GM23338 (cell line): ENCODE measurements at regions not wholly inside any gene's neighbourhood (a gene's known extent, or its start where the extent isn't known, plus 50 kb on each side); places are given as distances from the start of the nearest gene placed in this dataset.

Experiments
- ATAC-seq: fragments of 200-7000 bp; cut with Tn5 transposase; 3 replicates; pipeline ENCODE4 v1.9.1; 2020
- DNase-seq: peaks from one replicate; pipeline ENCODE4 v3.0.0-alpha.2; 2015; ENCODE audit warnings: low spot score
- H2AFZ ChIP-seq: fragments of 200-600 bp; sonication (generic); 2 replicates; pipeline ENCODE4 v1.8.0; 2016; ENCODE audit warnings: antibody characterized with exemption, mild to moderate bottlenecking, moderate library complexity
- H3F3A ChIP-seq: fragments of 200-600 bp; sonication (generic); replicated peaks from 2 replicates; pipeline ENCODE4 v1.8.0; 2017; ENCODE audit warnings: antibody characterized with exemption, mixed run types, low read depth
- H3K27ac ChIP-seq: fragments of 200-600 bp; sonication (generic); 2 replicates; pipeline ENCODE4 v1.6.1; 2016; ENCODE audit warnings: low read depth
- H3K27me3 ChIP-seq: fragments of 200-600 bp; sonication (generic); 2 replicates; pipeline ENCODE4 v1.8.0; 2016; ENCODE audit warnings: mild to moderate bottlenecking, mixed run types, moderate library complexity; ENCODE audit not compliant: insufficient read depth
- H3K36me3 ChIP-seq: fragments of 200-600 bp; sonication (generic); 2 replicates; pipeline ENCODE4 v1.8.0; 2016; ENCODE audit warnings: mild to moderate bottlenecking; ENCODE audit not compliant: insufficient read depth
- H3K4me1 ChIP-seq: fragments of 200-600 bp; sonication (generic); 2 replicates; pipeline ENCODE4 v1.8.0; 2016; ENCODE audit warnings: mild to moderate bottlenecking, moderate library complexity; ENCODE audit not compliant: insufficient read depth
- H3K4me2 ChIP-seq: fragments of 200-600 bp; sonication (generic); 2 replicates; pipeline ENCODE4 v1.7.1; 2017; ENCODE audit warnings: mixed run types
- H3K4me3 ChIP-seq: fragments of 200-600 bp; sonication (generic); 2 replicates; pipeline ENCODE4 v1.6.1; 2016; ENCODE audit warnings: mixed run types
- H3K79me2 ChIP-seq: fragments of 200-600 bp; sonication (generic); replicated peaks from 2 replicates; pipeline ENCODE4 v1.8.0; 2017; ENCODE audit warnings: mild to moderate bottlenecking; ENCODE audit not compliant: insufficient read depth
- H3K9me2 ChIP-seq: fragments of 200-600 bp; sonication (generic); 2 replicates; pipeline ENCODE4 v1.8.0; 2017; ENCODE audit not compliant: insufficient read depth
- H4K20me1 ChIP-seq: fragments of 200-600 bp; sonication (generic); replicated peaks from 2 replicates; pipeline ENCODE4 v1.8.0; 2017; ENCODE audit warnings: mild to moderate bottlenecking; ENCODE audit not compliant: insufficient read depth
- H3K27ac Mint-ChIP-seq: 2 replicates; pipeline ENCODE4 v1.8.0; 2020; ENCODE audit warnings: inconsistent platforms, mild to moderate bottlenecking, moderate library complexity, mixed read lengths
- H3K27me3 Mint-ChIP-seq: 3 replicates; pipeline ENCODE4 v1.8.0; 2022; ENCODE audit warnings: low read depth, mild to moderate bottlenecking, moderate library complexity, mixed read lengths, inconsistent platforms; ENCODE audit not compliant: insufficient read depth, poor library complexity
- H3K36me3 Mint-ChIP-seq: 3 replicates; pipeline ENCODE4 v1.8.0; 2021; ENCODE audit warnings: low read depth, mild to moderate bottlenecking, inconsistent platforms, moderate library complexity, mixed read lengths
- H3K4me1 Mint-ChIP-seq: 3 replicates; pipeline ENCODE4 v1.8.0; 2020; ENCODE audit warnings: mild to moderate bottlenecking, inconsistent platforms, mixed read lengths
- H3K4me3 Mint-ChIP-seq: 3 replicates; pipeline ENCODE4 v1.8.0; 2021; ENCODE audit warnings: moderate library complexity, mild to moderate bottlenecking, inconsistent platforms, mixed read lengths
- H3K9me3 Mint-ChIP-seq: 3 replicates; pipeline ENCODE4 v1.8.0; 2020; ENCODE audit warnings: moderate library complexity, mild to moderate bottlenecking, inconsistent platforms, mixed read lengths
- CREB1 ChIP-seq: fragments of 250-450 bp; sonication (Bioruptor Pico); IDR thresholded peaks from 2 replicates; pipeline ENCODE4 v1.5.0; 2020; ENCODE audit warnings: low read depth, mild to moderate bottlenecking, moderate library complexity
- CTCF ChIP-seq, 2 experiments: fragments of 200-600 bp in 1 of 2; sonication (generic) in 1 of 2; conservative IDR thresholded peaks; 2 replicates each; pipeline versions ENCODE4 v1.5.1 to v1.6.1; 2016 to 2017; ENCODE audit warnings: antibody characterized with exemption in 2 of 2, low read depth in 2 of 2, mild to moderate bottlenecking in 2 of 2, moderate library complexity in 1 of 2
- EZH2phosphoT487 ChIP-seq: fragments of 200-600 bp; sonication (generic); IDR thresholded peaks from one replicate; pipeline ENCODE4 v1.8.1; 2018; ENCODE audit warnings: antibody characterized with exemption; ENCODE audit not compliant: unreplicated experiment
- NANOG ChIP-seq: IDR thresholded peaks from 2 replicates; pipeline ENCODE4 v1.6.1; 2016; ENCODE audit warnings: antibody characterized with exemption, borderline replicate concordance
- STAT1 ChIP-seq: IDR thresholded peaks from one replicate; pipeline ENCODE4 v1.6.1; 2016; ENCODE audit warnings: antibody characterized with exemption; ENCODE audit not compliant: unreplicated experiment
- ZNF114 ChIP-seq: fragments of 250-450 bp; sonication (Bioruptor Pico); IDR thresholded peaks from 2 replicates; pipeline ENCODE4 v1.5.0; 2020; ENCODE audit warnings: mild to moderate bottlenecking, moderate library complexity
- ZNF331 ChIP-seq: fragments of 250-450 bp; sonication (Bioruptor Pico); IDR thresholded peaks from 2 replicates; pipeline ENCODE4 v1.5.0; 2020; ENCODE audit warnings: low read depth, mild to moderate bottlenecking, moderate library complexity
- ZNF462 ChIP-seq: fragments of 250-450 bp; sonication (Bioruptor Pico); IDR thresholded peaks from 2 replicates; pipeline ENCODE4 v1.5.0; 2020; ENCODE audit warnings: mild to moderate bottlenecking, moderate library complexity
- TF ChIP-seq, protein P1 (sequence below): IDR thresholded peaks from one replicate; pipeline ENCODE4 v1.6.1; 2018; ENCODE audit warnings: antibody characterized with exemption; ENCODE audit not compliant: unreplicated experiment

GRCh38 chr2:237222601-237223041 lies 136.9 kb downstream of the COPS8 start:
- H3F3A ChIP-seq, result no peaks in the 10 kb centered on the region

More at GRCh38 chr2:237222601-237223041, 136.9 kb downstream of the COPS8 start:
- Histone ChIP-seq H3K4me3 (no peak overlapping the region), H3K36me3 (no peaks in the 10 kb centered on the region), H3K79me2 (no peaks in the 10 kb centered on the region), H2AFZ (no peak overlapping the region), H3K27me3 (no peaks in the 10 kb centered on the region), H3K9me2 (peaks cover 8% of the 10 kb centered on the region; the same call in 1 of the 2 replicates), H4K20me1 (no peaks in the 10 kb centered on the region), H3K27ac (no peak overlapping the region), H3K4me1 (peaks cover 9% of the 10 kb centered on the region; the same call in 1 of the 2 replicates), H3K4me2 (no peak overlapping the region)
- H3K4me3 Mint-ChIP-seq, result no peak overlapping the region
- DNase-seq, result no peak
- H3K4me1 Mint-ChIP-seq, result peaks cover 28% of the 10 kb centered on the region
- ATAC-seq, result no peak
- H3K27ac Mint-ChIP-seq, result no peak overlapping the region
- no peaks in the 10 kb centered on the region for H3K36me3 Mint-ChIP-seq
- no peaks in the 10 kb centered on the region for H3K9me3 Mint-ChIP-seq
- no peak for TF ChIP-seq ZNF462 (CRISPR knock-in tag)
- TF ChIP-seq STAT1, result no peak
- no peak for TF ChIP-seq ZNF114 (CRISPR knock-in tag)
- TF ChIP-seq ZNF331, result no peak
- TF ChIP-seq NANOG, result no peak
- TF ChIP-seq EZH2phosphoT487, result no peak
- no peak for TF ChIP-seq CTCF (conservative IDR thresholded peaks at IDR 0.05; ENCODE audit: low read depth in 2 of 2)
- no peak for TF ChIP-seq CREB1 (CRISPR knock-in tag)
- TF ChIP-seq, protein P1, sequence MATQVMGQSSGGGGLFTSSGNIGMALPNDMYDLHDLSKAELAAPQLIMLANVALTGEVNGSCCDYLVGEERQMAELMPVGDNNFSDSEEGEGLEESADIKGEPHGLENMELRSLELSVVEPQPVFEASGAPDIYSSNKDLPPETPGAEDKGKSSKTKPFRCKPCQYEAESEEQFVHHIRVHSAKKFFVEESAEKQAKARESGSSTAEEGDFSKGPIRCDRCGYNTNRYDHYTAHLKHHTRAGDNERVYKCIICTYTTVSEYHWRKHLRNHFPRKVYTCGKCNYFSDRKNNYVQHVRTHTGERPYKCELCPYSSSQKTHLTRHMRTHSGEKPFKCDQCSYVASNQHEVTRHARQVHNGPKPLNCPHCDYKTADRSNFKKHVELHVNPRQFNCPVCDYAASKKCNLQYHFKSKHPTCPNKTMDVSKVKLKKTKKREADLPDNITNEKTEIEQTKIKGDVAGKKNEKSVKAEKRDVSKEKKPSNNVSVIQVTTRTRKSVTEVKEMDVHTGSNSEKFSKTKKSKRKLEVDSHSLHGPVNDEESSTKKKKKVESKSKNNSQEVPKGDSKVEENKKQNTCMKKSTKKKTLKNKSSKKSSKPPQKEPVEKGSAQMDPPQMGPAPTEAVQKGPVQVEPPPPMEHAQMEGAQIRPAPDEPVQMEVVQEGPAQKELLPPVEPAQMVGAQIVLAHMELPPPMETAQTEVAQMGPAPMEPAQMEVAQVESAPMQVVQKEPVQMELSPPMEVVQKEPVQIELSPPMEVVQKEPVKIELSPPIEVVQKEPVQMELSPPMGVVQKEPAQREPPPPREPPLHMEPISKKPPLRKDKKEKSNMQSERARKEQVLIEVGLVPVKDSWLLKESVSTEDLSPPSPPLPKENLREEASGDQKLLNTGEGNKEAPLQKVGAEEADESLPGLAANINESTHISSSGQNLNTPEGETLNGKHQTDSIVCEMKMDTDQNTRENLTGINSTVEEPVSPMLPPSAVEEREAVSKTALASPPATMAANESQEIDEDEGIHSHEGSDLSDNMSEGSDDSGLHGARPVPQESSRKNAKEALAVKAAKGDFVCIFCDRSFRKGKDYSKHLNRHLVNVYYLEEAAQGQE, result no peak
- peaks cover 7% of the 10 kb centered on the region for H3K27me3 Mint-ChIP-seq
